Superior temporal gyrus (tissue), 1 donor: ENCODE measurements at regions not wholly inside any gene's neighbourhood (a gene's known extent, or its start where the extent isn't known, plus 50 kb on each side); places are given as distances from the start of the nearest gene placed in this dataset.
"Not testable (repeated sequence)": the region's sequence is repeated elsewhere in the genome, so short reads cannot be mapped to it uniquely, and the experiment has no call there.

Source experiments
- DNase-seq: peaks from one replicate; pipeline ENCODE4 v3.0.0-alpha.2; 2016; ENCODE audit errors: extremely low spot score

DNA sequence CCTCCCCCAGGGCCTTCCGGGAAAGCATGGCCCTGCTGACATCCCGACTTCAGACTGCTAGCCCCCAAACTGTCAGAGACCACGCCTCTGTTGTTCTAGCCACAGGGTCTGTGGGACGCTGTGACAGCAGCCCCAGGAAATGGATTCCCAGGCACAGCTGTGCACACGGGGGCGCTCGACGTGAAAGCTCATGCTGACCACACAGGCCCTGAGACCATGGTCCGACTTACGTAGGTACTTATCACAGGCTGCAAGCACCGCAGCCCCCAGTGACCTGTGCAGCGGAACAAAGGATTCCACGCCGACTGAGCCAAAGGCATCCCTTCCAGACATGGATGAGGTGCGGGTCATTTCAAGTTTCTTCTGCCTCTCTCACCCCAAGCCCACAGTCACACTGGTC, 150.6 kb downstream of the CTTN start:
- no peak for DNase-seq

- no peak for DNase-seq
Observed at GRCh38 chr11:70549386-70549785, 151.1 kb downstream of the CTTN start.

GRCh38 chr11:70549796-70550195, 151.5 kb downstream of the CTTN start:
- DNase-seq, result no peak

- no peak for DNase-seq
Observed at GRCh38 chr11:70550456-70551195, 152.3 kb downstream of the CTTN start.

GRCh38 chr11:70551351-70552166, 153.2 kb downstream of the CTTN start:
- no peak for DNase-seq

DNA sequence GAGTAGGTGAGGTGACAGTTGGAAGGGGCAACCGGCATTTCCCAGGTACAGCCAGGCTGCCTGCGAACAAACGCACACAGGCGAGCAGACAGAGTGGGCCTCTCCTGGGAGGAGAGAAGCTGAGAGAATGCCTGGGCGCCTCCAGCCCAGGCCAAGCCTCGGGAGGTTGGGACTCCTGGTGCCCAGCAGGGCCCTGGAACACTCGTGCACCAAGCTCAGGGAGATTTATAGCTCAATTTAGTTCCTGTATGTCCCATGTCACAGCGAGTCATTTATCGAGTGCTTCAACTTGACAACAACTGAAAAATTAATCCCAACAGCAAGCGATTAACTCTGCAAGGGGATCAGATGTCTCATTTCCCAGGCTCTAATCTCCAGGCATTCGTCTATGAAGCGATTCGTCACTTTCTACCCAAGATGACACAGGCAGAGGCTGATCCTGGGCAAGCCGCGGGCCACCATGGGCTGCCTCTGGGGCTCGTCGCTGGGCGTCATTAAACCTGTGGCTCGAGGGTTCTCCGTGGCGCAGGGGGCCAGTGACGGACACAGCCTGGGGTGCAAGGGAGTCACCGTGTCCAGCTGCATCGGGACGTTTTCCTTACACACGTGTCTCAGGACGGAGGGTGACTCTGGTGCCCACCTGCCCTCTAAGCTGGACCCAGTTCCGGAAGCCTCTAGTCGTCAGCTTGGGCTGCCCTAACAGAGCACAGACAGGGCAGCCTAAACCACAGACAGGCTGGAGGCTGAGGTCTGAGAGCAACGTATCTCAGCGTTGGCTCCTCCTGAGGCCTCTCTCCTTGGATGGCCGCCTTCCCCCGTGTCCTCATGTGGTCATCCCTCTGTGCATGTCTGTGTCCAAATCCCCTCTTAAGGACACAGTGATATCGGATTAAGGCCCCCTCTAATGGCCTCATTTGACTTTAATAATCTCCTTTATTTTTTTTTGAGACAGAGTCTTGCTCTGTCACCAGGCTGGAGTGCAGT, 154.1 kb downstream of the CTTN start:
- DNase-seq, result no peak

GRCh38 chr11:70555078-70555477, 156.7 kb downstream of the CTTN start:
- DNase-seq, result no peak

GRCh38 chr11:70556884-70557741, 158.8 kb downstream of the CTTN start:
- DNase-seq, result no peak

DNA sequence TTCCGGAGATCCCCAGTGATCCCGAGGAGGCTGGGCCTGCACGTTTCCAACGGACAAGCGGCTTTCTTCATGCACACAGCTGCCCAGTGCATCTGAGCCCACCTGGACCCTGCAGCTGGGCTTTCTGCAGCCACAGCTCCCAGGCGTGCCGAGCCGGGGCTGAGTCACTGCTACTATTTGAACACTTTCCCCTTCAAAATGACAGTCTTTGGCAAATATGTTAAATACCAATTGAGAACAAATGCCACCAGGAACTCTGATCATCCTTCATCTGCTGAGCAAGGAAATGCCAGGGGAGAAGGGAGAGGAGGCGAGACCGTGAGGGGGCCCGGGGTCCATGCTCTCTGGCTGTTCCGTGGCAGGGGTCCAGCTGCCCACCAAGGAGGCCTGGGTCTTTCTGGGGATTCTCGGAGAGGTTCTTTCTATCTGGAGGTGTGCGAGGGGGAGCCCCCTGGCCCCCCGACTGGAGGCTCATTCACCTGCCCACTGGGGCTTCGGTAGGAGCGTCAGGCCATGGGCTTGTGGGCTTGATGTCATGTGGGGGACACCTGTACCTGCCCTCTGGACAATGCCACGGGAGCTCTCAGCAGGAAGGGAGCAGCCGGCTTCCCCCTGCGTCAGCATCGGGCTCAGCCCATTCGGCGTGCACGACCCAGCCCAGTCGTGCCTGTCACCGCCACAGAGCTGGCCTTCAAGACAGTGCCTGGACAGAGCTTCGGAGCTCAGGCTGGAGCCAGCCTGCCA, 159.6 kb downstream of the CTTN start:
- DNase-seq, result no peak

- DNase-seq, result no peak
Observed at GRCh38 chr11:70558681-70559080, 160.4 kb downstream of the CTTN start.

- DNase-seq, result no peak
Observed at GRCh38 chr11:70559516-70559915, 161.2 kb downstream of the CTTN start.

DNA sequence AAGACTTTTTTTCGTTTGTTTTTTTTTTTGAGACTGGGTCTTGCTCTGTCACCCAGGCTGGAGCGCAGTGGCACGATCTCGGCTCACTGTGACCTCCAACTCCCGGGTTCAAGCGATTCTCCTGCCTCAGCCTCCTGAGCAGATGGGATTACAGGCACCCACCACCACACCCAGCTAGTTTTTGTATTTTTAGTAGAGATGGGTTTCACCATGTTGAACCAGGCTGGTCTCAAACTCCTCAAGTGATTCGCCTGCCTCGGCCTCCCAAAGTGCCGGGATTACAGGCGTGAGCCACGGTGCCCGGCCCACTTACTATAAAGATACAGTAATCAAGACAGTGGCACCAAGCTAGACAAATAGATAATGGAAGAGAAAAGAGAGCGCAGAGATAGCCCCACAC, 162.3 kb downstream of the CTTN start:
- not testable (repeated sequence) for DNase-seq

GRCh38 chr11:70566768-70567530, 168.6 kb downstream of the CTTN start:
- no peak for DNase-seq

DNA sequence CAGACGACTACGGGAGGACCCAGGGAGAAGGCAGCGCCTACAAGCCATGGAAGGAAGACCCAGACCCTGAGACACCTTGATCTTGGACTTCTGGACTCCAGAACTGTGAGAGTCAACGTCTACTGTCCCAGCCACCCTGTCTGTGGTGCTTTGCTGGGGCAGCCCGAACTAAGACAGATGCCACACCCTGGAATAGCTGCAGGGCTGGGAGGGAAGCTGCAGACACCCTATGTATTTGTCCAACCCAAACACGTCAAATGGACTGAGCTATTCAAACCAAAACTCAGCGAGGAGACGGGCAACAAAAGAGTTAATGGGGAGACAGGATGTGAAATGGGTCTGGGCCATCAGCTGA, 169.3 kb downstream of the CTTN start:
- DNase-seq, result no peak

DNA sequence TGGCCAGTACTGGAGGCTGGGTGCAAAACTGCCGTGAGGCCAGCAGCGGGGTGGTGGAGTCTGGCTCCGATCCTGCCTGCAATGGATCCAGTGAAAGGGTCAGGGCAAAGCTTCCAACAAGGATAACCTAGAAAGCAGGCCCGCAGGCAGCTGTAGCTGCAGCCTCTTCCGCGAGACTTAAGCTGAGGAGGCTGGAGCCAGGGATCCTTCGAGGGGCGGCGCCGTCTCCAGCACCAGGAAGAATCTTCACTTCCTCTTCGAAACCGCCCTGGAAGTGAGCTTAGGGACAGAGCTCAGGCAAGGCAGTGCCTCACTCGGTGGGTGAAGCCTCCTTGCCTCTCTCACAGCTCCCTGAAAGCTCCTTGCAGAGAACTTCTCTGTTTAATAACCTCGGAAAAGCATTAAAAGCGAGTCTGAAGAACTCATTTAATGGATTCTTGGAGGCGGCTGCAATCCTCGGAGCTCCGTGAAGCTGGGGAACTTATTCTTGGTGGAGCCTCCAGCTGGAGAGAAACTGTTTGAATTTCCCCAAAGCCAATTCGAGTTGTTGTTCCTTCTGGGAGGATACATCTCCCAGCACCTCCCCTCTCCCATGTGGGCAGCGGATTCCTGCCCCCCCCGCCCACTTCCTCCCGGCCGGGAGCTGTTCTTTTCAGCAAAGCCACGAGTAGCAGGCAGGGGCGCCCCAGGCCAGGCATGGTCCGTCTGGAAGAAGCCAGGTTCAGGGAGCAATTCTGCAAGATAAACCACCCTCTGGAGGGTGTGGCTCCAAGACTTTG, 169.9 kb downstream of the CTTN start:
- DNase-seq, result peak; percentile 46

DNA sequence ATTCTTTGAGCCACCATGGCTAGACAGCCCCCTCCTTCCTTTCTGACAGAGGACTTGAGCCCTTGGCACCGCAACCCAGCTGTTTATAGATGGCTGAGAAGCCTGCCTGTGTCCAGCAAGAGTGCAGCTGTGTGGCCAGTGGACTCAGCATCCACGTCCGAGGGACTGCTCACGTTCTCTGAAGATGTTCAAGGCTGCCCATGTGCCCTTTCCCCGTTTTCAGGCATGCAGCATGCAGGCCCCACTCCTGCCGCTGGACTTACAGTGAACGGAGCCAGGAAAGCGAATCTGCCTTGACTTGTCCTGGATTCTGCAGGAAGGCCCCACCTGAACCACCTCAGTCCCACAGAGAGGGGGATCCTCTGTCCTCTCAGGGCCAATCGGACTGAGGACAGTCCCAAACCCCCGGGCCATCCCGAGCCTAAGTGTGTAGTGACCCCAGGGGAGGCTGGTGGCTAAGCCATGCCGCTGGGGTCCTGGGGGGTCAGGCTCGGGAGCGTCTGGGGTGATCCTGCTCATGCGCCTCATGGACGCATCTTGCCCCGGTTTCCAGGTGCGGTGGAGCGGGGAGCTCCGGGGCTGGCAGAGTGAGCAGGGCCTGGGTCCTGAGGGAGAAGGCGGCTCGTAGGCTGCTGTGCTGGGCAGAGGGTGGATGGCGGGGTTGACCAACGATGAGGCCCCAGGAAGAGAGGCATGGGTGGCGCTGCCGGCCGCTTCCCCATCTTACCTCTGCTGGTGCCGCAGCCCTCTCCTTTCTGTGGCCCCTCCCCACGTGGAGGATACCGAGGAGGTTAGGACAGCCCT, 170.7 kb downstream of the CTTN start:
- DNase-seq, result no peak

DNA sequence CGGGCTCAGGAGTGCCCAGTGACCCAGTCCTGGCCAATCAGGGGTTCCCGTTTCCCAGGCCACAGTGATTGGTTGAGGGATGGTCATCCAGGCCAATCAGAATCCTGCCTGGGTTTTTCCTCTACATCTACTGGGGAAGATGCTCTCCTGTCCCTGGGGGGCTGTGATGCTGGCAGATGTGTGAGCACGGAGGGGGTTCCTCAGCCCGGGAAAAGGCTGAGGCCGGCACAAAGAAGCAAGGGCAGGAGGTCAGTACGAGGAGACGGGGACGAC, 171.2 kb downstream of the CTTN start:
- DNase-seq, result no peak

DNA sequence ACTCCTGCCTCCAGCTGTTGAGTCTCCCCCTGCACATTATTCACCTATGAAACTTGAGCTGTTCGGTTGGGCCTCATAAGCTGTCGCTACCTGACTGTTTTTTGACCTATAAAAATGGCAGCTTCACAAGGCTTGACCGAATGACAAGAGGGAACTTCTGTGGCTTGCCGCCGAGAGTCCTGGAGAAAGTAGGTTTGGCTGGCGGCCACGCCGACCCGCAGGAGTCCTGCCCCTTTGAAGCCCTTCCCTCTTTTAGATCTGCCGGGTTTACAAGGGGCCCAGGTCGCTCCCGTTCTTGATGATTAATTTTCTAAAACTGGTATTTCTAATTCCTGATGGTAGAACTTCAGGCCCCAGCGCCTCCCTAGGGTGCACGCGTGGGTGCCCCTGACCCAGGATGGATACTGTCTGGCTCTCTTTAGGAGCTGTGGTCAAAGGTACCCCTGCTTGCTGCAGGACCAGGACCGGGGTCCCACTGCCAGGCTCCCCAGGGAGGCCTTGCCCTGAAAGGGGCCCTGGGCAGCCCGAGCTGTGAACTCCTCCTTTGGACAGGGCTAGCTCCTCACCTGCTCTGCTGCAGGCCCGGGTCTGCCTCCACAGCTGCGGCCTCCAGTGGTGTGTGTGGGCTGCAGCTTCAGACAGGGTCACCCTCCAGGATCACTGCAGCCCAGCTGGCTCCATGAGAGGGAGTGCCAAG, 171.8 kb downstream of the CTTN start:
- no peak for DNase-seq
